ENCODE measurements at regions not wholly inside any gene's neighbourhood (a gene's known extent, or its start where the extent isn't known, plus 50 kb on each side); places are given as distances from the start of the nearest gene placed in this dataset.

- TF ChIP-seq GATA2 (IDR thresholded peaks at IDR 0.05; ENCODE audit: low read depth, low read length): no peak
- no peak for TF ChIP-seq GATA3 (IDR thresholded peaks at IDR 0.05; ENCODE audit: low read depth, low read length)
Observed at GRCh38 chr6:167643223-167643622, 183.5 kb upstream of the AFDN start.

- TF ChIP-seq GATA2 (IDR thresholded peaks at IDR 0.05; ENCODE audit: low read depth, low read length) (no peak), GATA3 (IDR thresholded peaks at IDR 0.05; ENCODE audit: low read depth, low read length) (no peak)
Observed at GRCh38 chr6:167643716-167644115, 183.0 kb upstream of the AFDN start.

GRCh38 chr6:167644412-167645132 lies 182.1 kb upstream of the AFDN start:
- TF ChIP-seq GATA3 (IDR thresholded peaks at IDR 0.05; ENCODE audit: low read depth, low read length) (no peak), GATA2 (IDR thresholded peaks at IDR 0.05; ENCODE audit: low read depth, low read length) (no peak)

- no peak for TF ChIP-seq GATA3 (IDR thresholded peaks at IDR 0.05; ENCODE audit: low read depth, low read length)
- TF ChIP-seq GATA2 (IDR thresholded peaks at IDR 0.05; ENCODE audit: low read depth, low read length): no peak
Observed at GRCh38 chr6:167645368-167645767, 181.3 kb upstream of the AFDN start.

GRCh38 chr6:167647306-167647705 lies 179.4 kb upstream of the AFDN start:
- TF ChIP-seq GATA3 (IDR thresholded peaks at IDR 0.05; ENCODE audit: low read depth, low read length): no peak
- TF ChIP-seq GATA2 (IDR thresholded peaks at IDR 0.05; ENCODE audit: low read depth, low read length): no peak

- TF ChIP-seq GATA3 (IDR thresholded peaks at IDR 0.05; ENCODE audit: low read depth, low read length): no peak
- no peak for TF ChIP-seq GATA2 (IDR thresholded peaks at IDR 0.05; ENCODE audit: low read depth, low read length)
Observed at GRCh38 chr6:167647737-167648470, 178.8 kb upstream of the AFDN start.

- TF ChIP-seq GATA2 (IDR thresholded peaks at IDR 0.05; ENCODE audit: low read depth, low read length): no peak
- TF ChIP-seq GATA3 (IDR thresholded peaks at IDR 0.05; ENCODE audit: low read depth, low read length): no peak
Observed at GRCh38 chr6:167648501-167649278, 178.0 kb upstream of the AFDN start.

GRCh38 chr6:167649476-167649875 lies 177.2 kb upstream of the AFDN start:
- TF ChIP-seq GATA2 (IDR thresholded peaks at IDR 0.05; ENCODE audit: low read depth, low read length) (no peak), GATA3 (IDR thresholded peaks at IDR 0.05; ENCODE audit: low read depth, low read length) (no peak)

GRCh38 chr6:167650730-167651317 lies 175.9 kb upstream of the AFDN start:
- no peak for TF ChIP-seq GATA3 (IDR thresholded peaks at IDR 0.05; ENCODE audit: low read depth, low read length)
- no peak for TF ChIP-seq GATA2 (IDR thresholded peaks at IDR 0.05; ENCODE audit: low read depth, low read length)

GRCh38 chr6:167651318-167652041 lies 175.2 kb upstream of the AFDN start:
- TF ChIP-seq GATA2 (IDR thresholded peaks at IDR 0.05; ENCODE audit: low read depth, low read length): no peak
- no peak for TF ChIP-seq GATA3 (IDR thresholded peaks at IDR 0.05; ENCODE audit: low read depth, low read length)

- TF ChIP-seq GATA3 (IDR thresholded peaks at IDR 0.05; ENCODE audit: low read depth, low read length): no peak
- no peak for TF ChIP-seq GATA2 (IDR thresholded peaks at IDR 0.05; ENCODE audit: low read depth, low read length)
Observed at GRCh38 chr6:167652042-167652700, 174.5 kb upstream of the AFDN start.

GRCh38 chr6:167652701-167653095 lies 174.0 kb upstream of the AFDN start:
- no peak for TF ChIP-seq GATA2 (IDR thresholded peaks at IDR 0.05; ENCODE audit: low read depth, low read length)
- TF ChIP-seq GATA3 (IDR thresholded peaks at IDR 0.05; ENCODE audit: low read depth, low read length): no peak

GRCh38 chr6:167653561-167653960 lies 173.2 kb upstream of the AFDN start:
- TF ChIP-seq GATA3 (IDR thresholded peaks at IDR 0.05; ENCODE audit: low read depth, low read length) (no peak), GATA2 (IDR thresholded peaks at IDR 0.05; ENCODE audit: low read depth, low read length) (no peak)
